ENCODE measurements at regions not wholly inside any gene's neighbourhood (a gene's known extent, or its start where the extent isn't known, plus 50 kb on each side); places are given as distances from the start of the nearest gene placed in this dataset.

GRCh38 chr9:3719286-3719685 is 193.5 kb upstream of the RFX3 start:
- Histone ChIP-seq H3K27ac (ENCODE audit: low read depth in 1 of 2, low read length in 2 of 2) (no peak overlapping the region), H3K4me1 (ENCODE audit: insufficient read depth, low read length) (no peaks in the 10 kb centered on the region), H3K27me3 (ENCODE audit: control insufficient read depth in 1 of 2, insufficient read depth in 2 of 2, low read length in 2 of 2) (peaks cover 0 to 8% of the 10 kb centered on the region in 2 experiments), H3K9me3 (ENCODE audit: control insufficient read depth in 1 of 2, insufficient read depth in 1 of 2, low read length in 2 of 2) (no peaks in the 10 kb centered on the region), H3K4me3 (ENCODE audit: low read length) (no peak overlapping the region), H3K36me3 (ENCODE audit: insufficient read depth, low read length) (no peaks in the 10 kb centered on the region)
- H3K9me3 Mint-ChIP-seq = peaks cover 3% of the 10 kb centered on the region
- ChIA-PET CTCF (no interaction called here), POLR2A (no interaction called here)
- no peaks in the 10 kb centered on the region for H3K27me3 Mint-ChIP-seq
- no peaks in the 10 kb centered on the region for H3K36me3 Mint-ChIP-seq (ENCODE audit: low read depth)
- no peaks in the 10 kb centered on the region for H3K4me1 Mint-ChIP-seq (ENCODE audit: low read depth)
- intact Hi-C loops (cut with DNase I, micrococcal nuclease) = no loop called here
- DNase-seq (no peak), ATAC-seq (ENCODE audit: poor library complexity) (no peak)
- no peak overlapping the region for H3K4me3 Mint-ChIP-seq
- TF ChIP-seq CTCF (IDR thresholded peaks at IDR 0.05) = no peak
- no peak overlapping the region for H3K27ac Mint-ChIP-seq

DNA sequence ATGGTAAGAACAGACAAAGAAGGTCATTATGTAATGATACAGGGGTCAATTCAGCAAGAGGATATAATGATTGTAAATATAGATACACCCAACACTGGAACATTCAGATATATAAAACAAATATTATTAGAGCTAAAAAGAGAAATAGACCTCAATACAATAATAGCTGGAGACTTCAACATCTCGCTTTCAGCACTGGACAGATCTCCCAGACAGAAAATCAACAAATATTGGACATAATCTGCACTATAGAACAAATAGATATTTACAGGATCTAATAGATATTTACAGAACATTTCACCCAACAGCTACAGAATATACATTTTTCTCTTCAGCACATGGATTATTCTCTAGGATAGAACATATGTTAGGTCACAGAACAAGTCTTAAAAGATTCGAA is 190.6 kb upstream of the RFX3 start:
- Mint-ChIP-seq H3K27me3 (no peaks in the 10 kb centered on the region), H3K4me1 (ENCODE audit: low read depth) (no peaks in the 10 kb centered on the region), H3K4me3 (no peak overlapping the region), H3K9me3 (peaks cover 3% of the 10 kb centered on the region), H3K27ac (no peak overlapping the region), H3K36me3 (ENCODE audit: low read depth) (no peaks in the 10 kb centered on the region)
- H3K27me3 ChIP-seq (ENCODE audit: control insufficient read depth in 1 of 2, insufficient read depth in 2 of 2, low read length in 2 of 2) = peaks cover 0 to 8% of the 10 kb centered on the region in 2 experiments
- DNase-seq (no peak), ATAC-seq (ENCODE audit: poor library complexity) (no peak)
- TF ChIP-seq CTCF (IDR thresholded peaks at IDR 0.05) = no peak
- ChIA-PET CTCF (no interaction called here), POLR2A (no interaction called here)
- intact Hi-C loops (cut with DNase I, micrococcal nuclease) = no loop called here
- H3K36me3 ChIP-seq (ENCODE audit: insufficient read depth, low read length) = no peaks in the 10 kb centered on the region
- H3K4me3 ChIP-seq (ENCODE audit: low read length) = no peak overlapping the region
- no peaks in the 10 kb centered on the region for H3K4me1 ChIP-seq (ENCODE audit: insufficient read depth, low read length)
- peaks cover 0 to 3% of the 10 kb centered on the region in 2 experiments for H3K9me3 ChIP-seq (ENCODE audit: control insufficient read depth in 1 of 2, insufficient read depth in 1 of 2, low read length in 2 of 2)
- H3K27ac ChIP-seq (ENCODE audit: low read depth in 1 of 2, low read length in 2 of 2) = no peak overlapping the region

DNA sequence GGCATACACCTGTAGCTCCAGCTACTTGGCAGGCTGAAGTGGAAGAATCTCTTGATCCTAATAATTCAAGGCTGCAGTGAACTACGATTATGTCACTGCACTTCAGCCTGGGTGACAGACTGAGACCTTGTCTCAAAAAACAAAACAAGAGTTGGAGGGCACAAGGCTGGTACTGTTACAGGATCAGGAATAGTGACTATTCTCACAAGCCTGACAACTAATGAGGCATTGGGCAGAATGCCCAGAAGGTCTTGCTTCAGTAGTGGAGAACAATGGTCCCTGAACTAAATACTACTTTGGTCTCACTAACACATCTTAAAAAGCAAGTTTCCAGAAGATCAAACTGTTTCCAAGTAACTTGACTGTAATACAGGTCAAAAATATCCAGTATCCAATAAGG is 182.9 kb upstream of the RFX3 start:
- peaks cover 0 to 1% of the 10 kb centered on the region in 2 experiments for H3K9me3 ChIP-seq (ENCODE audit: control insufficient read depth in 1 of 2, insufficient read depth in 1 of 2, low read length in 2 of 2)
- intact Hi-C loops (cut with DNase I, micrococcal nuclease) = no loop called here
- H3K4me3 Mint-ChIP-seq = no peak overlapping the region
- H3K36me3 Mint-ChIP-seq (ENCODE audit: low read depth) = no peaks in the 10 kb centered on the region
- peaks cover 11% of the 10 kb centered on the region for H3K27me3 Mint-ChIP-seq
- no peak for ATAC-seq (ENCODE audit: poor library complexity)
- H3K36me3 ChIP-seq (ENCODE audit: insufficient read depth, low read length) = no peaks in the 10 kb centered on the region
- no peak overlapping the region for H3K4me3 ChIP-seq (ENCODE audit: low read length)
- ChIA-PET CTCF (no interaction called here), POLR2A (no interaction called here)
- no peak overlapping the region for H3K27ac Mint-ChIP-seq
- no peak for TF ChIP-seq CTCF (IDR thresholded peaks at IDR 0.05)
- H3K27me3 ChIP-seq (ENCODE audit: control insufficient read depth in 1 of 2, insufficient read depth in 2 of 2, low read length in 2 of 2) = no peaks in the 10 kb centered on the region
- DNase-seq = no peak
- H3K27ac ChIP-seq (ENCODE audit: low read depth in 1 of 2, low read length in 2 of 2) = no peak overlapping the region
- H3K4me1 Mint-ChIP-seq (ENCODE audit: low read depth) = no peaks in the 10 kb centered on the region
- H3K4me1 ChIP-seq (ENCODE audit: insufficient read depth, low read length) = no peaks in the 10 kb centered on the region
- H3K9me3 Mint-ChIP-seq = no peaks in the 10 kb centered on the region

Measured in CD4-positive, alpha-beta T cell (primary cell).